Smooth muscle cell (in vitro differentiated cells): ENCODE measurements at regions not wholly inside any gene's neighbourhood (a gene's known extent, or its start where the extent isn't known, plus 50 kb on each side); places are given as distances from the start of the nearest gene placed in this dataset.

Source experiments
- DNase-seq: peaks from one replicate; lab custom pipeline; 2025; ENCODE audit not compliant: unreplicated experiment; lab: John Stamatoyannopoulos, UW
- H2AFZ ChIP-seq: fragments of 200-600 bp; sonication (generic); 2 replicates; pipeline ENCODE4 v1.6.0; 2016; ENCODE audit warnings: antibody characterized with exemption, low read depth, mild to moderate bottlenecking
- H3F3A ChIP-seq: fragments of 200-600 bp; sonication (generic); 2 replicates; pipeline ENCODE4 v1.6.0; 2017; ENCODE audit warnings: antibody characterized with exemption, low read depth
- H3K27ac ChIP-seq: fragments of 200-600 bp; sonication (generic); 2 replicates; pipeline ENCODE4 v1.5.1; 2016; ENCODE audit warnings: low read depth, mild to moderate bottlenecking
- H3K27me3 ChIP-seq: fragments of 200-600 bp; sonication (generic); 2 replicates; pipeline ENCODE4 v1.6.1; 2016; ENCODE audit warnings: low read depth, mild to moderate bottlenecking
- H3K36me3 ChIP-seq: fragments of 200-600 bp; sonication (generic); 2 replicates; pipeline ENCODE4 v1.5.1; 2016; ENCODE audit warnings: low read depth
- H3K4me1 ChIP-seq: fragments of 200-600 bp; sonication (generic); 2 replicates; pipeline ENCODE4 v1.5.1; 2016; ENCODE audit warnings: low read depth
- H3K4me2 ChIP-seq: fragments of 200-600 bp; sonication (generic); 2 replicates; pipeline ENCODE4 v1.6.0; 2016; ENCODE audit warnings: mild to moderate bottlenecking
- H3K4me3 ChIP-seq: fragments of 200-600 bp; sonication (generic); 2 replicates; pipeline ENCODE4 v1.5.1; 2016; ENCODE audit warnings: mild to moderate bottlenecking
- H3K79me2 ChIP-seq: fragments of 200-600 bp; sonication (generic); 2 replicates; pipeline ENCODE4 v1.6.0; 2016; ENCODE audit warnings: low read depth, mild to moderate bottlenecking
- H3K9ac ChIP-seq: fragments of 200-600 bp; sonication (generic); 2 replicates; pipeline ENCODE4 v1.6.0; 2016; ENCODE audit warnings: low read depth
- H3K9me3 ChIP-seq: fragments of 200-600 bp; sonication (generic); replicated peaks from 2 replicates; pipeline ENCODE4 v1.5.1; 2016; ENCODE audit warnings: low read depth
- H4K20me1 ChIP-seq: fragments of 200-600 bp; sonication (generic); 2 replicates; pipeline ENCODE4 v1.6.0; 2016; ENCODE audit warnings: low read depth
- WGBS: methylation state at CpG from one replicate; pipeline ENCODE4 v1.1.7; 2016; ENCODE audit warnings: low lambda C conversion rate; 5-methylcytosine and 5-hydroxymethylcytosine counted together
- TF ChIP-seq, protein P1 (sequence below): fragments of 200-600 bp; sonication (generic); IDR thresholded peaks from 2 replicates; pipeline ENCODE4 v1.5.1; 2017; ENCODE audit warnings: borderline replicate concordance, mild to moderate bottlenecking, antibody characterized with exemption; ENCODE audit not compliant: insufficient read depth, poor library complexity, severe bottlenecking

DNA sequence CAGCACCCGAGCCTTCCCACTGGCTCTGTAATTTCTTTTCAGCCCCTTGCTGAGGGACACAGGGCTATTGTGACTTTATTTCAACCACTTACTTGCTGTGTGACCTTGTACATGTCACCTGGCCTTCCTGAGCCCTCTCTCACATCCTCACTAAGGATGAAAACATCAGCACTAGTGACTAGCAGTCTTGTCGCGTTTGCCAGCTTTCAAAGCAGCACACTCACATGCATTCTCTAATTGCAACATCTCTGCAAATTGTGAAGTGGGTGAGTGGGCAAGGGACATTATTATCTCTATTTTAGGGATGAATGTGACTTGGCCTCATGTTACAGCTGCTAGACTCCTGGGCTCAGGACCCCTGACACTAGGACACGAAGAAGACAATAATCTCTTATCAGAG, 144.5 kb downstream of the SEC61B start:
- Histone ChIP-seq H3K4me2 (no peak overlapping the region), H3K79me2 (no peaks in the 10 kb centered on the region), H3K36me3 (no peaks in the 10 kb centered on the region), H3K4me3 (no peak overlapping the region), H3K9ac (no peak overlapping the region), H4K20me1 (no peaks in the 10 kb centered on the region), H3K4me1 (peaks cover 10% of the 10 kb centered on the region), H3K27me3 (peaks cover 11% of the 10 kb centered on the region), H2AFZ (no peak overlapping the region), H3F3A (no peaks in the 10 kb centered on the region), H3K27ac (no peak overlapping the region), H3K9me3 (no peaks in the 10 kb centered on the region)
- 76% methylated on average over 4 of the region's 4 CpGs for WGBS
- TF ChIP-seq, protein P1, sequence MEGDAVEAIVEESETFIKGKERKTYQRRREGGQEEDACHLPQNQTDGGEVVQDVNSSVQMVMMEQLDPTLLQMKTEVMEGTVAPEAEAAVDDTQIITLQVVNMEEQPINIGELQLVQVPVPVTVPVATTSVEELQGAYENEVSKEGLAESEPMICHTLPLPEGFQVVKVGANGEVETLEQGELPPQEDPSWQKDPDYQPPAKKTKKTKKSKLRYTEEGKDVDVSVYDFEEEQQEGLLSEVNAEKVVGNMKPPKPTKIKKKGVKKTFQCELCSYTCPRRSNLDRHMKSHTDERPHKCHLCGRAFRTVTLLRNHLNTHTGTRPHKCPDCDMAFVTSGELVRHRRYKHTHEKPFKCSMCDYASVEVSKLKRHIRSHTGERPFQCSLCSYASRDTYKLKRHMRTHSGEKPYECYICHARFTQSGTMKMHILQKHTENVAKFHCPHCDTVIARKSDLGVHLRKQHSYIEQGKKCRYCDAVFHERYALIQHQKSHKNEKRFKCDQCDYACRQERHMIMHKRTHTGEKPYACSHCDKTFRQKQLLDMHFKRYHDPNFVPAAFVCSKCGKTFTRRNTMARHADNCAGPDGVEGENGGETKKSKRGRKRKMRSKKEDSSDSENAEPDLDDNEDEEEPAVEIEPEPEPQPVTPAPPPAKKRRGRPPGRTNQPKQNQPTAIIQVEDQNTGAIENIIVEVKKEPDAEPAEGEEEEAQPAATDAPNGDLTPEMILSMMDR, result no peak
- DNase-seq, result no peak

GRCh38 chr9:99368341-99369326, 146.6 kb downstream of the SEC61B start:
- Histone ChIP-seq H3K4me3 (peak overlapping the region; percentile 25), H4K20me1 (no peaks in the 10 kb centered on the region), H3K9ac (no peak overlapping the region), H3F3A (no peaks in the 10 kb centered on the region), H3K9me3 (no peaks in the 10 kb centered on the region), H3K36me3 (no peaks in the 10 kb centered on the region), H3K4me1 (peaks cover 10% of the 10 kb centered on the region), H3K79me2 (no peaks in the 10 kb centered on the region), H2AFZ (peak overlapping the region; percentile 47), H3K27ac (no peak overlapping the region), H3K4me2 (peak overlapping the region; percentile 71), H3K27me3 (no peaks in the 10 kb centered on the region)
- TF ChIP-seq, protein P1, result no peak
- no peak for DNase-seq
- 58% methylated on average over 30 of the region's 31 CpGs for WGBS

DNA sequence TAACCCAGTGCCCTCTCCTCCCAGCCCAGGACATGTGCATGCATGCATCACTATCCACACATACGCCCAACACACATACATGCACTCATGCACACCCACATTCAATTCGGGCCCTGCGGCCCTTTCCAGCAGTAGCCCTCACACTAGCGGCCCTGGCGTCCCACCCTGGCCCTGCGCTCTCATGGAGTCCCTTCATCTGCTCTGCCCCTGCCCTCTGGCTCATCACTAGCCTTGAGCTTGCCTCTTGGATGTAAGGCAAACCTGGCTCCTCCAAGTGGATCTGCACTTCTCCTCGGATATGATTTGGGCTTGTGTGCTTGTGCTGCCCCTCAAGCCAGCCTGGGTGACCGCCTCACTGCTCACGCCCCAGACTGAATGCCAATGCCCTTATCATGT, 147.2 kb downstream of the SEC61B start:
- no peak overlapping the region for H3K27ac ChIP-seq
- H3K9me3 ChIP-seq, result no peaks in the 10 kb centered on the region
- TF ChIP-seq, protein P1, result no peak
- peaks cover 10% of the 10 kb centered on the region for H3K4me1 ChIP-seq
- no peak overlapping the region for H3K9ac ChIP-seq
- WGBS, result 94% methylated on average over 9 of the region's 9 CpGs
- H3K27me3 ChIP-seq, result no peaks in the 10 kb centered on the region
- H3K4me2 ChIP-seq, result no peak overlapping the region
- H4K20me1 ChIP-seq, result no peaks in the 10 kb centered on the region
- DNase-seq, result no peak
- H3K4me3 ChIP-seq, result no peak overlapping the region
- H3F3A ChIP-seq, result no peaks in the 10 kb centered on the region
- no peaks in the 10 kb centered on the region for H3K36me3 ChIP-seq
- no peak overlapping the region for H2AFZ ChIP-seq
- no peaks in the 10 kb centered on the region for H3K79me2 ChIP-seq
